SK-N-MC (cell line): ENCODE measurements at regions not wholly inside any gene's neighbourhood (a gene's known extent, or its start where the extent isn't known, plus 50 kb on each side); places are given as distances from the start of the nearest gene placed in this dataset.
"Not testable (repeated sequence)": the region's sequence is repeated elsewhere in the genome, so short reads cannot be mapped to it uniquely, and the experiment has no call there.

Source experiments
- DNase-seq: peaks from one replicate; pipeline ENCODE4 v3.0.0-alpha.2; 2011; ENCODE audit warnings: low read depth, low spot score
- H3K27ac ChIP-seq: fragments of 200-600 bp; sonication (generic); 2 replicates; pipeline ENCODE4 v1.5.1; 2016; ENCODE audit warnings: mixed run types
- H3K36me3 ChIP-seq: fragments of 200-600 bp; sonication (generic); 2 replicates; pipeline ENCODE4 v1.6.1; 2017; ENCODE audit warnings: antibody characterized with exemption, low read length, mixed read lengths; ENCODE audit not compliant: insufficient read depth
- H3K4me3 ChIP-seq: fragments of 200-600 bp; sonication (generic); 2 replicates; pipeline ENCODE4 v1.5.1; 2016
- H3K9ac ChIP-seq: fragments of 200-600 bp; sonication (generic); 2 replicates; pipeline ENCODE4 v1.8.0; 2017; ENCODE audit warnings: mixed run types, mixed read lengths; ENCODE audit not compliant: insufficient read length
- H3K9me3 ChIP-seq: fragments of 200-600 bp; sonication (generic); 2 replicates; pipeline ENCODE4 v1.6.1; 2017; ENCODE audit warnings: low read depth, mild to moderate bottlenecking, antibody characterized with exemption, low read length, moderate library complexity, mixed read lengths
- EZH2 ChIP-seq: fragments of 200-600 bp; sonication (generic); IDR thresholded peaks from one replicate; pipeline ENCODE4 v1.6.1; 2017; ENCODE audit warnings: antibody characterized with exemption
- FOXP2 ChIP-seq: optimal IDR thresholded peaks from 2 replicates; pipeline ENCODE3; 2011; ENCODE audit warnings: mild to moderate bottlenecking, moderate library complexity; ENCODE audit not compliant: insufficient read depth; ENCODE audit errors: extremely low read length, control extremely low read depth
- POLR2AphosphoS5 ChIP-seq: IDR thresholded peaks from 2 replicates; pipeline ENCODE4 v1.6.1; 2012; ENCODE audit warnings: mild to moderate bottlenecking, low read depth, low read length, borderline replicate concordance

DNA sequence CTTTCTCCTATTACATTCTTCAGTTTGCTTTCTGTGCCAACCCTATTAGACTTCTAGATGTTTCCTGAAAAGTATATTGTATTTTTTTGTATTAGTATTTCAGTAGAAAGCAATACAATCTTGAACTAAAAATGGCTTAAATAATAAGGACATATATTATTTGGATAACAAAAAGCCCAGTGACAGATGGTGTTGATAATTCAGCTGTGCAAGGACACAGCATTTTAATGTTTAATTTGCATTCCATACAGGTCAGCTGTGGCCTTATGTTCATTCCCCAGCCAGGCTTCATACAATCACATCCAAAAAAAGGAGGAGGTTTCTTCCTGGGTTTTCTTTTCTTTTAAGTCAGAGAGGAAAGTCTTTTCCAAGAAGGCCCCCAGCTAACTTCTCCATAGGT, 236.9 kb downstream of the CD109 start:
- H3K9me3 ChIP-seq, result no peaks in the 10 kb centered on the region
- DNase-seq, result no peak
- no peak overlapping the region for H3K9ac ChIP-seq
- H3K4me3 ChIP-seq, result no peak overlapping the region
- H3K36me3 ChIP-seq, result no peaks in the 10 kb centered on the region
- H3K27ac ChIP-seq, result no peak overlapping the region
- TF ChIP-seq EZH2, result no peak
- TF ChIP-seq POLR2AphosphoS5, result no peak
- TF ChIP-seq FOXP2, result no peak

DNA sequence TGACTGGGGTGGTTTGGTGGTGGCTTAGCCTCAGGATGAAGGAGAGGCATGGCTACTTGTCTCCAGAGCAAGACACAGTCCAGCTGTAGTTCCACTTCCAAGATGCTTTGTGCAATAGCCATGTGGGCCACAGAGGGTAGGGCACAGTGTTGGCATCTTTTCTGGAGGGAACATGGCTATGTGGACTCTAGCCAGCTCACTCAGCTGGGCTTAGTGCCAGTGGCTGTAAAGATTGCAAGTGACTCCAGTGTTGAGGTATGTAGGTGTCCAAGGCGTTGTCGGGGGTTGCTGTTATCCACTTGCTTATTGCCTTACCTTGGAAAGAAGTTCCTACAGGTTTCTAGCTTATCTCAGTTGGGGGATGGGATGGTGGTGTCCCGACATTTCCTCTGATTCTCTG, 233.4 kb downstream of the CD109 start:
- TF ChIP-seq FOXP2 (no peak), EZH2 (no peak), POLR2AphosphoS5 (no peak)
- H3K27ac ChIP-seq, result no peak overlapping the region
- no peaks in the 10 kb centered on the region for H3K36me3 ChIP-seq
- H3K9me3 ChIP-seq, result no peaks in the 10 kb centered on the region
- H3K4me3 ChIP-seq, result no peak overlapping the region
- no peak for DNase-seq
- H3K9ac ChIP-seq, result no peak overlapping the region

DNA sequence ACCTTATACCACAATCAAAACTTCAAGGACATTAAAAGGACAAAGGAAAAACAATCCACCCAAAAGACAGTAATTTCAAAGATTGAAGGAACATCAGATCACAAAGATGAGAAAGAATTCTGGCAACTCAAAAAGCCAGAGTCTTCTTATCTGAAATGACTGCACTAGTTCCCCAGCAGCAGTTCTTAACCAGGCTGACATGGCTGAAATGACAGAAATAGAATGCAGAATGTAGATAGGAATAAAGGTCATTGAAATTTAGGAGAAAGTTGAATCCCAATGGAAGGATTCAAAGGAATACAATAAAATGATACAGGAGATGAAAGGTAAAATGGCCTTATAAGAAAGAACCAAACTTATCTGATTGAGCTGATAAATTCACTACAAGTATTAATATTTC, 231.4 kb downstream of the CD109 start:
- TF ChIP-seq POLR2AphosphoS5, result no peak
- no peak for TF ChIP-seq EZH2
- no peak for TF ChIP-seq FOXP2
- no peak for DNase-seq
- H3K9ac ChIP-seq, result no peak overlapping the region
- no peaks in the 10 kb centered on the region for H3K36me3 ChIP-seq
- no peaks in the 10 kb centered on the region for H3K9me3 ChIP-seq
- no peak overlapping the region for H3K27ac ChIP-seq
- H3K4me3 ChIP-seq, result no peak overlapping the region

DNA sequence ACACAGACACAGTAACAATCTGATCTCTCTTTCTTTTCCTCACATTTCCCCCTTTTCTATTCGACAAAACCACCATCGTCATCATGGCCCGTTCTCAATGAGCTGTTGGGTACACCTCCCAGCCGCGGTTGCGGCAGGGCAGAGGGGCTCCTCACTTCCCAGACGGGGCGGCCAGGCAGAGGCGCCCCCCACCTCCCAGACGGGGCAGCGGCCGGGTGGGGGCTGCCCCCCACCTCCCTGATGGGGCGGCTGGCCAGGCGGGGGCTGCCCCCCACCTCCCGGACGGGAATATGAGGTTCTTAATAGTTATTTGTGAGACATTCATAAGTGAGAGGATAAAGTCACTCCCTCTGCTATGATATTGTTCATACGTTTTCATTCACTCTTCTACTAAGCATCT, 229.7 kb downstream of the CD109 start:
- H3K4me3 ChIP-seq, H3K36me3 ChIP-seq, H3K9ac ChIP-seq, H3K27ac ChIP-seq, DNase-seq, H3K9me3 ChIP-seq: not testable (repeated sequence)

DNA sequence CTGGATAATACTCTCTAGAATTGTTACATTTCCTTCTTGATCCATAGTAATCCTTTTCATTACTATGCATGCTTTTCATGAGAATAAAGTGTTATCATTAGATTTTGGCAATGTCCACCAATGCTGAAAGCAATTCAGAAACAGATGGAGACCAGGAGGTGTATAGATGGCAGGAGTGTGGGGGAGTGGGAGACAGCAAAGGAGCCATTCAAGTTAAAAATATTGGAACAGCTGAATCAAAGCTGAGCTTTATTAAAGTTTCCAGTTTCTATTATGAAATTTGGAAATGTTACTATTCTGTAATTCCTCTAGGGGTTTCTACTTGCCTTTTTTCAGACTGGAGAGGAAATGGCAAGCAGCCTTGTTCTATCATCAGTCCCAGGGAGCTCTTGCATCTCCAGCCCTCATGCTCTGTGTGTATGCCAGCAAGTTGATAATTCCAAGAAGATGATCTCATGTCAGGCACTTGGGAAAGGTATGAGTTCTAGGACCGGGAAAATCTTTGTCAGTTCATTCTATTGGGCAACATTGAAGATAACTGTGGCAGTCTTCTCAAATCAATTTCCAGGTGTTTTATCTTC, 228.0 kb downstream of the CD109 start:
- Histone ChIP-seq H3K4me3 (no peak overlapping the region), H3K9ac (no peak overlapping the region), H3K36me3 (no peaks in the 10 kb centered on the region), H3K9me3 (no peaks in the 10 kb centered on the region), H3K27ac (no peak overlapping the region)
- no peak for DNase-seq
- TF ChIP-seq EZH2 (no peak), POLR2AphosphoS5 (no peak), FOXP2 (no peak)

DNA sequence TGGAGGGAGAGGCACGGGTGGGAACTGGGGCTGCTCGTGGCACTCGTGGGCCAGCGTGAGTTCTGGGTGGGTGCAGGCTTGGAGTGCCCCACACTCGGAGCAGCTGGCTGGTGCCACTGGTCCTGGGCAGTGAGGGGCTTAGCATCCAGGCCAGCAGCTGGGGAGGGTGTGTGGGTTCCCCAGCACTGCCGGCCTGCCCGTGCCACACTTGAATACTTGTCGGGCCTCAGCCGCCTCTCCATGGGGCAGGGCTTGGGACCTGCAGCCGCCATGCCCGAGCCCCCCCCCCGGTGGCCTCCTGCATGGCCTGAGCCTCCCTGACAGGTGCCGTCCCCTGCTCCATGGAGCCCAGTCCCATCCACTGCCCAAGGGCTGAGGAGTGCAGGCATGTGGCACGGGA, 207.2 kb downstream of the CD109 start:
- H3K4me3 ChIP-seq, result no peak overlapping the region
- no peak for DNase-seq
- H3K9ac ChIP-seq, result no peak overlapping the region
- H3K36me3 ChIP-seq, result no peaks in the 10 kb centered on the region
- H3K9me3 ChIP-seq, result peaks cover 3% of the 10 kb centered on the region; the same call in 1 of the 2 replicates
- TF ChIP-seq POLR2AphosphoS5 (no peak), EZH2 (no peak), FOXP2 (no peak)
- no peak overlapping the region for H3K27ac ChIP-seq

DNA sequence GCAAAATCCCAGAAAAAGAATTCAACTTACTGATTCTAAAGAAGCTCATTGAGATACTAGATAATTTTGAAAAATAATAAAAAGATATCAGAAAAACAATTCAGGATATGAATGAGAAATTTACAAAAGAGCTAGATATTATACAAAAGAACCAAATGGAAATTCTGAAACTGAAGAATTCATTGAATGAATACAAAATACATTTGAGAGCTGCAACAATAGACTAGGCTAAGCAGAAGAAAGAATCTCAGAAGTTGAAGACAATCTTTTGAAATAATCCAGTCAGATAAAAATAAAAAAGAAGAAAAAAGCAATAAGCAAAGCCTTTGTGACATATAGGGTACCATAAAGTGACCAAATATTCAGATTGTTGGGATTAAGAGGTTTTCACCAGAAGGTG, 206.0 kb downstream of the CD109 start:
- Histone ChIP-seq H3K36me3 (no peaks in the 10 kb centered on the region), H3K27ac (no peak overlapping the region), H3K9ac (no peak overlapping the region), H3K9me3 (peaks cover 3% of the 10 kb centered on the region; the same call in 1 of the 2 replicates), H3K4me3 (no peak overlapping the region)
- TF ChIP-seq EZH2 (no peak), POLR2AphosphoS5 (no peak), FOXP2 (no peak)
- DNase-seq, result no peak

DNA sequence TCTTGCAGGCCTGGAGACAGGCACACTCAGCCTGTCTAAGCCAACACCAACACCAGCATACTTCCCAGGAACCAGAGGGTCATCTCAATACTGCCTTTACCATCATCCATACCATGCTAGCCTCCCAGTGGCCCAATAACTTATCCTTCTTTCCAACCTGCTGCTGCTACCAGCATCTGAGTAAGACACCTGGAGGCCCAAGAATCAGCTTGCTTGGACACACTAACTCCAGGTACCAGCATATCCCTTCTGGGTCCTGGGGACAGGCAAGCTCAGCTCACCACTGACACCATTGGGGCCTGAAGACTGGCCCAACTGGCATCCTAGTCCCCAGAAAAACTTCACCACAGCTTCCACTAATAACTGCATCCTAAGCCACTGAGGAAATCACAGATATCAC, 205.3 kb downstream of the CD109 start:
- H3K9ac ChIP-seq, result no peak overlapping the region
- no peak for DNase-seq
- H3K4me3 ChIP-seq, result no peak overlapping the region
- no peak overlapping the region for H3K27ac ChIP-seq
- H3K36me3 ChIP-seq, result no peaks in the 10 kb centered on the region
- peaks cover 3% of the 10 kb centered on the region; the same call in 1 of the 2 replicates for H3K9me3 ChIP-seq
- TF ChIP-seq FOXP2 (no peak), EZH2 (no peak)

DNA sequence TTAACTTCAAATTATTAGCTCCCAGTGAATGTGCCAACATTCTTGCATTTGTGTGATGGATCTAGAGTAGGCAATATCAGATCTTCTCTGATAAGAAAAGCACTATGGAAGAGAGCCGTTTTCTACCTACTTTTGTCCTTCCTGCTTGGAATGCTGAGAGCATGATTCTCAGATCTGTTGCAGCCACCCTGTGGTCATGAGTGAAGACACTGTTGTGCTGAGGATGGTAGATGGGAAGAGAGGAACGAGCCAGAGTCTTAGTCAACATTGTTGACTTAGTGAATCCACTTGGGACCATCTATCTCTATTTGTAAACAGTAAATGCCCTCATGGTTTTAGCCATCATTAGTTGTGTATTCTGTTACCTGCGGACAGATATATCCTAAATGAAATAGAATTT, 202.6 kb downstream of the CD109 start:
- Histone ChIP-seq H3K36me3 (no peaks in the 10 kb centered on the region), H3K4me3 (no peak overlapping the region), H3K27ac (no peak overlapping the region), H3K9me3 (peaks cover 3% of the 10 kb centered on the region; the same call in 1 of the 2 replicates), H3K9ac (no peak overlapping the region)
- DNase-seq, result no peak
- no peak for TF ChIP-seq FOXP2
- no peak for TF ChIP-seq POLR2AphosphoS5
- no peak for TF ChIP-seq EZH2

DNA sequence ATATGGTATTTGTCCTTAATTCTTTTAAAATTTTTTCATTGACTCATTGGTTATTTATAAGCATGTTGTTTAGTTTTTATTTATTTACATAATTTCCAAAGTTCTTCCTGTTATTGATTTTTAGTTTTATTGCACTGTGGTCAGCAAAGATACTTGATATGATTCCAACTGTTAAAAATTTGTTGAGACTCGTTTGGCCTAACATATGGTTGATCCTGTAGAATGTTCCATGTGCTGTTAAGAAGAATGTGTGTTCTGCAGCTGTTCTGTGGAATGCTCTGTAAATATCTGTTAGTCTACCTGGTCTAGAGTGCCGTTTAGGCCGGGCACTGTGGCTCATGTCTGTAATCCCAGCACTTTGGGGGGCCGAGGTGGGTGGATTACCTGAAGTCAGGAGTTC, 197.7 kb downstream of the CD109 start:
- no peak overlapping the region for H3K27ac ChIP-seq
- H3K4me3 ChIP-seq, result no peak overlapping the region
- no peak overlapping the region for H3K9ac ChIP-seq
- no peaks in the 10 kb centered on the region for H3K36me3 ChIP-seq
- H3K9me3 ChIP-seq, result no peaks in the 10 kb centered on the region; the same call in 1 of the 2 replicates
- no peak for DNase-seq
- no peak for TF ChIP-seq EZH2
- TF ChIP-seq POLR2AphosphoS5, result no peak
- no peak for TF ChIP-seq FOXP2
